GM19328 (cell line): ENCODE measurements at regions not wholly inside any gene's neighbourhood (a gene's known extent, or its start where the extent isn't known, plus 50 kb on each side); places are given as distances from the start of the nearest gene placed in this dataset.
"Not testable (repeated sequence)": the region's sequence is repeated elsewhere in the genome, so short reads cannot be mapped to it uniquely, and the experiment has no call there.

ENCODE experiments used
- ATAC-seq: cut with Tn5 transposase; IDR thresholded peaks from one replicate; pipeline ENCODE4 v1.9.1; 2021; ENCODE audit warnings: mild to moderate bottlenecking, moderate library complexity; ENCODE audit not compliant: unreplicated experiment

- not testable (repeated sequence) for ATAC-seq
Observed at GRCh38 chr4:126201251-126202138, 886.7 kb downstream of the FAT4 start.

DNA sequence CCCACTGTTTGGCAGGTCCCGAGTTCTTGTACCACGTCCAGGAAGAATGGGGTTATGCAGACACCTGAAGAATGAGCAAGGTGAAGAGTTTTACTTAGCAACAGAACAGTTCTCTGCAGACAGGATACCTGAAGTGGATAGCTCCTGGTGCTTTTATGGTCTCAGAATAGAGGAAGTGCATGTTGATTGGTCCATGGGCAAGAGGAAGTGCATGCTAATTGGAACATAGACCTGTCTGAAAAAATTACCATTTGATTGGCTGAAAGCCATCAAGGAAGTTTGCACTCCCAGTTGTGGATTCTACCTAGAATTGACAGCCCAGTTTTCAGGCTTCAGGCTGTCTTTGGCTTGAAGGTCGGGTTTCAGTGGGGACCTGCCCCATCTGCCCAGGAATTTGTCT, 887.5 kb downstream of the FAT4 start:
- no peak for ATAC-seq

- no peak for ATAC-seq
Observed at GRCh38 chr4:126207910-126208309, 893.2 kb downstream of the FAT4 start.

DNA sequence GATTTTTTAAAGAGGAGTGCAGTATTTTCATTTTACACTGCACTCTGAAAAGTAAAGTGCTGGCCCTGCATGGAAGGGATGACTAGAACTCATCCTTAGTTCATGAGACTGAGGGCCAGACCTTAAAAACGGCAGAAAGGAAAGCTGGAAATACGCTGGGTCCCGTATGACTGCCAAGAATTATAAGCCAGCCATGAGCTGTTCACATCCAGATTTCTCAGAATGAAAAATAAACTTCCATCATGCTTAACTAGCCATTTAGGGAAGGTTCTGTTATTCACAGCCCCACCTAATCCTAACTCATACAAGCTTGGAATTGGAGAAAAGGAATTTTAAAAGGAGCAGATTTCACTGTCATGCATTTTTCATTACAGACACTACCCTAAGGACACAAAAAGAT, 894.4 kb downstream of the FAT4 start:
- ATAC-seq = no peak

GRCh38 chr4:126213996-126214395, 899.2 kb downstream of the FAT4 start:
- no peak for ATAC-seq

- ATAC-seq = no peak
Observed at GRCh38 chr4:126215759-126216158, 901.0 kb downstream of the FAT4 start.

DNA sequence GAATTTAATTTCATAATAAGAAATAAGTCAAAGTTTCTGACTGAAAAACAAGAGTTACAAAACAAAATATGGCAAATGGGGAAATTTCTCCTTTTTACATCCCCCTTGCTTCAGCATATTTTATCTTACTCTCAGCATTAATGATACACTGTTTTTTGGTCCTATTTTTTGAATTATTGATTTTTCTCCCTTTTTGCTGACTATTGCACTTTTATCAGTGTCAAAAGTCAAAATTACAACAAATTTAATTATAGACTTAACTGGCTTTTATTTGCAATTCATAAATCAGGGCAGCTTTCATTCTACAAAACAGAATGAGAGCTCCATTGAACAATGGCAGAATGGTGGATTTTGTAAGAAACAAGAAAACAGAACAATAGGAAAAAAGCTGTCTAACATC, 901.9 kb downstream of the FAT4 start:
- ATAC-seq = no peak

GRCh38 chr4:126221282-126221681, 906.5 kb downstream of the FAT4 start:
- ATAC-seq = no peak

GRCh38 chr4:126221717-126222340, 907.1 kb downstream of the FAT4 start:
- ATAC-seq = no peak

DNA sequence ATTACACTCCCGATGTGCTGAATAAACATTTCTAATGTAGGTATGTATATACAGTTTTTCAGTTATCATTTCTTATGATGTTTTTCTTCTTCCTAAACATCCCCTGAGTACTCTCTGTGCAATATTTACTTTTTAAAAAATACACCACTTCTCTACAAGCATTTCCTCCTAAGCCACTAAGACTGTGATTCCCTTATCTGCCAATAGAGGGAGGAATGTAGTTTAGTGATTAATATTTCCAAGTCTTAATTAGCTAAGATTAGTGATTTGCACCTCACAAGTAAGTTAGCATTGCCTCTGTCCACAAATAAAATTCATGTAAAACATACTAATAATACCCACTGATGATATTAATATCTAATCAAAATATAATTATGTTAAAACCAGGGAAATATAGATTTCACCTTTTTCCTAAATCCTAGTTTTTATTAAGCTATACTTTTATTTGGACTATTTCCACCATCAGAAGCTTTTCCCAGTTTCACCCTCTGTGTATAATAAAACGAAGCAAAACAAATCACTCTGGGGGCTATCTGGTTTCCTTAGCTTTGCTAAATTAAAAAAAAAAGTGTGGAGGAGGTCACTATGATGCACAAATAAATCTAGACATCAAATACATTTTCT, 909.1 kb downstream of the FAT4 start:
- ATAC-seq = no peak

- no peak for ATAC-seq
Observed at GRCh38 chr4:126227428-126227827, 912.7 kb downstream of the FAT4 start.

DNA sequence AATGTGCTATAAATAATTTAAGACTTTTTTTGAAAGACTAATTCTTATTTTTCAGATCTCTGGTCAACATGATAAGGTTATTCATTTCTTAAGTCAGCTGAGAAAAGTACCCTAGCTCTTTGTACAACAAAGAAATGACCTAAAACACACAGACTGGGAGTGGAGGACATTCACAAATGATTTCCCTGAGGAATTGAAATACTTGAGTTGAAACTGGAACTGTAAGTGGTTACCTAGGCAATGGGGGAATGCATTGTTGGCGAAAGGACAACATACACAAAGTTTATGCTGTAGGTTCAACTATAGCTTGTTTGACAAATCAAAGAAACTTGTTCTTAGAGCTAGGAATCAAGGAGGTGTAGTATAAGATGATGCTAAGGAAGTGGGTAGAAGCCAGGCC, 915.5 kb downstream of the FAT4 start:
- no peak for ATAC-seq

DNA sequence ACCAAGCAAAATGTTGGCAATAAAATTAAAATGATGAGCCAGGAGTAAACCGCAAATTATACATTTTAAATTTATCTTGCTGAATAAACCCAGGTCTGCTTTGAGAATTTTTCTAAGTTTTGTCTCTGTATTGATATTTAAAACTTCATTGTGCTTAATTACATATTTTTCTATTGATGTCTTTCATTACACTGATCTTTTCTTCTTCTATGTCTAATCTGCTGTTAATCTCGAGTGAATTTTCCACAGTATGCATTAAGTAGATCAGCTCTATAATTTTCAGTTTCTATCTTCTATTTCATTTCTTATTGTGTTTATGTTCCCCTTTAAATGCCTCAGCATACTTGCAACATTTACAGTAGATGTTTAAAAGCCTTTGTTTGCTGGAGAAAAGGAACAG, 918.7 kb downstream of the FAT4 start:
- ATAC-seq = no peak

DNA sequence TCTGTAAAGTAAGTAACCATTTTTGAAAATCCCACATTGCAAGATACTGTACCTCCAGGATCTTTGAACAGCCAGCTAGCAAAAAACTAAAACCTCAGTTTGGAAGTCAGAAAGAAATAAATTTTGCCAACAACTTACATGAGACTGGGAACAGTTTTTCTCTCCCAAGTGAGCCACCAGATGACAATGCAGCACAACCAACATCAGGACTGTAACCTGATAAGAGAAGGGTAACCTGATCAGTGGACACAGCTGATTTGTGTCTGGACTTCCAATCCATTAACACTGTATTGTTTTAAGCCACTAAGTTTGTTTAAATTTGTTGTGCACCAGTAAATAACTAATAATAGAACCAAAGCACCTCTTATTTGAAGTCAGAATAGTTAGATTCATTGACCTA, 923.3 kb downstream of the FAT4 start:
- no peak for ATAC-seq

DNA sequence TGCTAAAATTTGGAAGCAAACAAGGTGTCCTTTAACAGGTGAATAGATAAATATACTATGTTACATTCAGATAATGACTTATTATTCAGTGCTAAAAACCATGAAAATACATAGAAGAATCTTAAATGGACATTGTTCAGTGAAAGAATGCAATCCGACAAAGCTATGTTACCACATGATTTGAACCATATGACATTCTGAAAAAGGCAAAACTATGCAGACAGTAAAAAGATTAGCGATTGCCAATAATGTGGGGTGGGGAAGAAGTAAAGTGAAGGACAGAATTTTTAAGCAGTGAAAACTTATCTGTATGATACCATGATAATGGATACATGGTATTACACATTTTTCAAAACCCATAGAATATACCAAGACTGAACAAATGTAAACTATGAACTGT, 926.9 kb downstream of the FAT4 start:
- no peak for ATAC-seq

GRCh38 chr4:126242679-126243390, 928.1 kb downstream of the FAT4 start:
- ATAC-seq = no peak

GRCh38 chr4:126247409-126247808, 932.7 kb downstream of the FAT4 start:
- no peak for ATAC-seq

- ATAC-seq = no peak
Observed at GRCh38 chr4:126250006-126250405, 935.3 kb downstream of the FAT4 start.

DNA sequence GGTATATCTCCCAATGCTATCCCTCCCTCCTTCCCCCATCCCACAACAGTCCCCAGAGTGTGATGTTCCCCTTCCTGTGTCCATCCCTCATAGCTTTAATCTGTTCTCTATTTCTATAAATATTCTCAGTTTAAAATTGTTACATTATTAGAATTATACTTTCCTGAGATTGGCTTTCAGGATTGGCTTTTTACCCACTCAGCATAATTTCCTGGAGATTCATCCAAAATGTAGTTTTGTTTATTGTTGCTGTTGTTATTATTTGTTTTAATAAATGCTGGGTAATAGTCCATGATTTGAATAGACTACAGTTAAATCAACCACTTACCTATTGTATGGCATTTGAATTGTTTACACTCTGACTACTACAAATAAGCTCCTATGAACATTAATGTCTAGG, 936.4 kb downstream of the FAT4 start:
- no peak for ATAC-seq

DNA sequence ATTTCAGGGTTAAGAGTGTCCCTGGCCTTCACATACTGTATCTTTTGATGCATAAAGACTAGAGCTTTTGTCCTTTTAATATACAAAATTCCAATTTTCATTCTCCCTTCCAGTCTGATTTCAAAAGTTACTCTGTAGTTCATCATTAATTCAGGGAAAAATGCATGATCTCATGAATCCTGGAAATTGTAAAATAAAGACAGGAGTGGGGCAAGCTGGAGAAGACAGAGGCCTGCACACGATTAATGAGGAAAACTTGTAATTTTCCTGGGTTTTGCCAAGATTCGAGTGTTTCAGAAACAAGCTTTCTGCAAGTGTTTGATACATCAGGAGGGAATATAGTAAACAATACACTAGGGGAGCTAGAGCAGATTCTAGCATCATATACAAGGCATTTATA, 947.9 kb downstream of the FAT4 start:
- no peak for ATAC-seq

GRCh38 chr4:126264839-126265238, 950.1 kb downstream of the FAT4 start:
- ATAC-seq = no peak
